PC-9 (cell line): ENCODE measurements at regions not wholly inside any gene's neighbourhood (a gene's known extent, or its start where the extent isn't known, plus 50 kb on each side); places are given as distances from the start of the nearest gene placed in this dataset.

Experiments used
- BruUV-seq: library from RNA; stranded (reverse); fragments of 400-500 nt; replicated peaks from 2 replicates; lab custom pipeline; 2021; lab: Mats Ljungman, UMichigan
- CTCF ChIA-PET: fragments of 300-600 bp; sonication (Branson Sonifier 250); formaldehyde crosslinking; loops from one replicate; lab custom pipeline; 2022; ENCODE audit warnings: antibody characterized with exemption; lab: Charles Lee
- POLR2A ChIA-PET: fragments of 300-600 bp; sonication (Branson Sonifier 250); formaldehyde crosslinking; loops from one replicate; lab custom pipeline; 2022; ENCODE audit warnings: antibody characterized with exemption; ENCODE audit not compliant: unreplicated experiment; lab: Charles Lee
- DNase-seq, 2 experiments: peaks; one replicate each; pipeline versions ENCODE4 v3.0.0 to v3.0.0-alpha.2; 2015 to 2022; ENCODE audit warnings: mixed read lengths in 1 of 2
- H2AFZ ChIP-seq: fragments of 200-600 bp; sonication (generic); 2 replicates; pipeline ENCODE4 v1.8.1; 2017; ENCODE audit warnings: antibody characterized with exemption
- H3F3A ChIP-seq: fragments of 200-600 bp; sonication (generic); 2 replicates; pipeline ENCODE4 v1.8.1; 2017; ENCODE audit warnings: antibody characterized with exemption, mild to moderate bottlenecking, low read depth; ENCODE audit not compliant: insufficient read depth
- H3K27ac ChIP-seq: fragments of 200-600 bp; sonication (generic); 2 replicates; pipeline ENCODE4 v1.6.1; 2016; ENCODE audit warnings: mixed run types
- H3K27me3 ChIP-seq: fragments of 200-600 bp; sonication (generic); 2 replicates; pipeline ENCODE4 v1.6.1; 2016; ENCODE audit warnings: low read depth, mixed run types; ENCODE audit not compliant: insufficient read depth
- H3K36me3 ChIP-seq: fragments of 200-600 bp; sonication (generic); 2 replicates; pipeline ENCODE4 v1.6.1; 2016; ENCODE audit warnings: low read depth, mixed run types
- H3K4me1 ChIP-seq: fragments of 200-600 bp; sonication (generic); replicated peaks from 2 replicates; pipeline ENCODE4 v1.6.1; 2016; ENCODE audit warnings: mixed run types; ENCODE audit not compliant: insufficient read depth
- H3K4me2 ChIP-seq: fragments of 200-600 bp; sonication (generic); 2 replicates; pipeline ENCODE4 v1.6.1; 2017; ENCODE audit warnings: mixed run types
- H3K4me3 ChIP-seq: fragments of 200-600 bp; sonication (generic); 2 replicates; pipeline ENCODE4 v1.6.1; 2016; ENCODE audit warnings: mixed run types
- H3K79me2 ChIP-seq: fragments of 200-600 bp; sonication (generic); 2 replicates; pipeline ENCODE4 v1.6.1; 2017; ENCODE audit warnings: low read depth, mixed run types
- H3K9me2 ChIP-seq: fragments of 200-600 bp; sonication (generic); 2 replicates; pipeline ENCODE4 v1.8.1; 2017; ENCODE audit warnings: mild to moderate bottlenecking; ENCODE audit not compliant: insufficient read depth
- H3K9me3 ChIP-seq: fragments of 200-600 bp; sonication (generic); 2 replicates; pipeline ENCODE4 v1.8.1; 2016; ENCODE audit warnings: low read depth; ENCODE audit not compliant: insufficient read depth
- H4K20me1 ChIP-seq: fragments of 200-600 bp; sonication (generic); 2 replicates; pipeline ENCODE4 v1.8.1; 2017; ENCODE audit not compliant: insufficient read depth
- EZH2 ChIP-seq: fragments of 200-600 bp; sonication (generic); IDR thresholded peaks from 2 replicates; pipeline ENCODE4 v1.8.0; 2017; ENCODE audit warnings: antibody characterized with exemption, low read depth
- intact Hi-C: fragments of 100-400 bp; cut with micrococcal nuclease; formaldehyde crosslinking; loops from one replicate; pipeline ENCODE4 v1.10.0; 2022; ENCODE audit not compliant: unreplicated experiment
- TF ChIP-seq, protein P1 (sequence below): fragments of 200-600 bp; sonication (generic); conservative IDR thresholded peaks from 2 replicates; pipeline ENCODE4 v1.6.1; 2017; ENCODE audit warnings: mixed run types, antibody characterized with exemption, mild to moderate bottlenecking, moderate library complexity

DNA sequence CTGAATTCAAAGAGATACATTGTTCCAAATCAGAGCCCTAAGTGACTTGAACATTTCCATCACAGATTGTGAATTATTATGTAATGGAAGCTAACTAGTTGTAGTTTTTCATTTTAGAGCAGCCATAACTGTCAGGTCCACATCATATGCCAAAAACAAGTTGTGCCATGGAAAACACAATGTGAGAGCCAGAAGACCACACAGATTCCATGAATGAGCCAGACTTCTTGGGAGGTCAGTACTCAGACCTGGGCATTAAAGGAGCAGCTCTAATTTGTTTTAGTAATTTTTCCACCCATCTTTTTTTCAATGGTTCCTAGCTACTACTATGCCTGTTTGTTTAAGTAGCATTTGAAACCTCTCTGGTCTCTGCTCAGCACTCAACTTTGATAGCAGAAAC lies 279.4 kb downstream of the FAT3 start:
- no peaks in the 10 kb centered on the region for H3K27me3 ChIP-seq
- no peak overlapping the region for H3K4me2 ChIP-seq
- no peaks in the 10 kb centered on the region for H3K9me2 ChIP-seq
- TF ChIP-seq EZH2 = no peak
- TF ChIP-seq, protein P1, sequence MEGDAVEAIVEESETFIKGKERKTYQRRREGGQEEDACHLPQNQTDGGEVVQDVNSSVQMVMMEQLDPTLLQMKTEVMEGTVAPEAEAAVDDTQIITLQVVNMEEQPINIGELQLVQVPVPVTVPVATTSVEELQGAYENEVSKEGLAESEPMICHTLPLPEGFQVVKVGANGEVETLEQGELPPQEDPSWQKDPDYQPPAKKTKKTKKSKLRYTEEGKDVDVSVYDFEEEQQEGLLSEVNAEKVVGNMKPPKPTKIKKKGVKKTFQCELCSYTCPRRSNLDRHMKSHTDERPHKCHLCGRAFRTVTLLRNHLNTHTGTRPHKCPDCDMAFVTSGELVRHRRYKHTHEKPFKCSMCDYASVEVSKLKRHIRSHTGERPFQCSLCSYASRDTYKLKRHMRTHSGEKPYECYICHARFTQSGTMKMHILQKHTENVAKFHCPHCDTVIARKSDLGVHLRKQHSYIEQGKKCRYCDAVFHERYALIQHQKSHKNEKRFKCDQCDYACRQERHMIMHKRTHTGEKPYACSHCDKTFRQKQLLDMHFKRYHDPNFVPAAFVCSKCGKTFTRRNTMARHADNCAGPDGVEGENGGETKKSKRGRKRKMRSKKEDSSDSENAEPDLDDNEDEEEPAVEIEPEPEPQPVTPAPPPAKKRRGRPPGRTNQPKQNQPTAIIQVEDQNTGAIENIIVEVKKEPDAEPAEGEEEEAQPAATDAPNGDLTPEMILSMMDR = no peak
- H3K4me1 ChIP-seq = 0 out of 2 replicates have a peak, but pooled peaks cover 15% of the 10 kb centered on the region
- ChIA-PET POLR2A (interaction anchor here (0.6 kb wide), 1 partner anchor 43 kb away, joined by 4 read pairs; no protein-coding TSS in a partner anchor), CTCF (no interaction called here)
- DNase-seq = no peak
- H3K27ac ChIP-seq = no peak overlapping the region
- no peak overlapping the region for H2AFZ ChIP-seq
- H3K79me2 ChIP-seq = no peaks in the 10 kb centered on the region
- intact Hi-C loops = no loop called here
- H3K36me3 ChIP-seq = no peaks in the 10 kb centered on the region
- no peaks in the 10 kb centered on the region for H3K9me3 ChIP-seq
- no peak overlapping the region for H3K4me3 ChIP-seq
- H4K20me1 ChIP-seq = no peaks in the 10 kb centered on the region
- no peaks in the 10 kb centered on the region for H3F3A ChIP-seq
- no TSS peak for BruUV-seq

DNA sequence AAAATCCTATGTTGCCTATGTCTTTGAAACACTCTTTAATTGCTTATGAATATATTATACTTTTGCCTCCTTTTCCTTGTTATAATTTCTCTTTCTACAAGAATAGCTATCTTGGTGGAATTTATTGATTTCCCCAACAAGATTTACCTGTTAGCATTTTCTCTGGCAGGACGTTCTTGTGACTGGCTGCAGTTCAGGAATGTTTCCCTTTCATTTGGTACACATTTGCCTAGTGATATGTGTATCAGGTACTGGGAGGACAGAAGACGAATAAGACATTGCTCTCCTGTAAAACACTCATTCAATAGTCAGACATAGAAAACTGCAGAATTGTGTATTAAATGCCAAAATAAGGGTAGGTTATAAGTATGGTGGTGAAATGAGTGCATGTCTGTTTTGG lies 279.9 kb downstream of the FAT3 start:
- Histone ChIP-seq H3K79me2 (no peaks in the 10 kb centered on the region), H2AFZ (no peak overlapping the region), H3K4me1 (0 out of 2 replicates have a peak, but pooled peaks cover 15% of the 10 kb centered on the region), H3K4me2 (no peak overlapping the region), H3K27me3 (no peaks in the 10 kb centered on the region), H3F3A (no peaks in the 10 kb centered on the region), H3K9me3 (no peaks in the 10 kb centered on the region), H3K4me3 (no peak overlapping the region), H3K27ac (no peak overlapping the region), H4K20me1 (no peaks in the 10 kb centered on the region), H3K36me3 (no peaks in the 10 kb centered on the region), H3K9me2 (no peaks in the 10 kb centered on the region)
- POLR2A ChIA-PET = interaction anchor here (0.6 kb wide), 1 partner anchor 42 kb away, joined by 4 read pairs; no protein-coding TSS in a partner anchor
- CTCF ChIA-PET = no interaction called here
- intact Hi-C loops = no loop called here
- TF ChIP-seq, protein P1 = no peak
- no peak for TF ChIP-seq EZH2
- no TSS peak for BruUV-seq
- peak in 1 of 2 experiments; percentile 56 for DNase-seq

DNA sequence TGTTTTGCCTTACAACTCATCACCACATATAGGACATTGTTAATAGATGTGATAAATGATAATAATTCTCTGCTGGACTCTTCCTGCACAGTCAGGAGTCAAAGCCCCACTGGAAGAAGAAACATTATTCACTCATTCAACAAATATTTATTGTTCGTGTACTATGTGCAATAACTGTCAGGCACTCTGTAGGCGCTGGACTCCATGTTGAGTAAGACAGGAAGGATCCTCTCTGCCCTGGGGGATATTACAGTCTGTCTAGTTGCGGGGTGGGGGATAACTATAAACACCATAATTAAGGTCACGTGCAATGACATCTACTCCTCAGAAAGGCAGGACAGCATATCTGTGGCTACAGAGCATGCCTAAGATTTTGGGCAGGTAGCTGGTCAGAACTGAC lies 281.1 kb downstream of the FAT3 start:
- ChIA-PET POLR2A (no interaction called here), CTCF (no interaction called here)
- H3K4me3 ChIP-seq = no peak overlapping the region
- no peak overlapping the region for H3K4me2 ChIP-seq
- H4K20me1 ChIP-seq = no peaks in the 10 kb centered on the region
- H3K27ac ChIP-seq = no peak overlapping the region
- intact Hi-C loops = no loop called here
- H2AFZ ChIP-seq = no peak overlapping the region
- no peaks in the 10 kb centered on the region for H3K9me3 ChIP-seq
- H3K36me3 ChIP-seq = no peaks in the 10 kb centered on the region
- H3F3A ChIP-seq = no peaks in the 10 kb centered on the region
- no peaks in the 10 kb centered on the region for H3K27me3 ChIP-seq
- H3K4me1 ChIP-seq = 0 out of 2 replicates have a peak, but pooled peaks cover 13% of the 10 kb centered on the region
- H3K9me2 ChIP-seq = no peaks in the 10 kb centered on the region
- TF ChIP-seq, protein P1 = no peak
- TF ChIP-seq EZH2 = no peak
- no peaks in the 10 kb centered on the region for H3K79me2 ChIP-seq
- peak in 1 of 2 experiments; percentile 39 for DNase-seq
- no TSS peak for BruUV-seq
